Naive B cell (primary cell): ENCODE measurements at regions not wholly inside any gene's neighbourhood (a gene's known extent, or its start where the extent isn't known, plus 50 kb on each side); places are given as distances from the start of the nearest gene placed in this dataset.
A peak's percentile ranks its signal among the peaks of the same experiment; 100 is the strongest.

Source experiments
- ATAC-seq, 2 donors: fragments of 150-1000 bp; cut with Tn5 transposase; 2 replicates each; pipeline ENCODE4 v1.10.0; 2021; ENCODE audit warnings: low read depth in 2 of 2, mild to moderate bottlenecking in 2 of 2, moderate library complexity in 2 of 2
- DNase-seq: peaks from one replicate; pipeline ENCODE4 v3.0.0; 2022
- H3K27ac Mint-ChIP-seq, 6 donors: one replicate each; pipeline ENCODE4 v1.8.0; 2020 to 2022; ENCODE audit warnings: mild to moderate bottlenecking in 6 of 6, mixed read lengths in 6 of 6, moderate library complexity in 5 of 6, inconsistent platforms in 2 of 6
- H3K27me3 Mint-ChIP-seq, 3 donors: one replicate each; pipeline ENCODE4 v1.8.0; 2021 to 2022; ENCODE audit warnings: mixed read lengths in 3 of 3, mild to moderate bottlenecking in 1 of 3
- H3K36me3 Mint-ChIP-seq, 2 donors: one replicate each; pipeline ENCODE4 v1.8.0; 2020 to 2022; ENCODE audit warnings: mixed read lengths in 2 of 2, inconsistent platforms in 1 of 2, mild to moderate bottlenecking in 1 of 2
- H3K4me1 Mint-ChIP-seq, 3 donors: one replicate each; pipeline ENCODE4 v1.8.0; 2020 to 2022; ENCODE audit warnings: mixed read lengths in 3 of 3, inconsistent platforms in 1 of 3, mild to moderate bottlenecking in 1 of 3, moderate library complexity in 1 of 3
- H3K4me3 Mint-ChIP-seq, 8 donors: one replicate each; pipeline ENCODE4 v1.8.0; 2020 to 2022; ENCODE audit warnings: mild to moderate bottlenecking in 8 of 8, mixed read lengths in 8 of 8, moderate library complexity in 8 of 8, inconsistent platforms in 2 of 8
- H3K9me3 Mint-ChIP-seq, 7 donors: one replicate each; pipeline ENCODE4 v1.8.0; 2020 to 2022; ENCODE audit warnings: mixed read lengths in 7 of 7, mild to moderate bottlenecking in 5 of 7, inconsistent platforms in 2 of 7, moderate library complexity in 1 of 7

GRCh38 chr13:109595471-109595870 lies 190.9 kb downstream of the IRS2 start:
- Mint-ChIP-seq H3K27ac (no peak overlapping the region), H3K36me3 (no peaks in the 10 kb centered on the region), H3K4me3 (no peak overlapping the region), H3K9me3 (no peaks in the 10 kb centered on the region), H3K4me1 (no peaks in the 10 kb centered on the region), H3K27me3 (peaks cover 0 to 8% (median 0%) of the 10 kb centered on the region in 3 donors)
- ATAC-seq (no peak), DNase-seq (no peak)

- ATAC-seq (no peak), DNase-seq (no peak)
- H3K4me3 Mint-ChIP-seq: no peak overlapping the region
- H3K36me3 Mint-ChIP-seq: no peaks in the 10 kb centered on the region
- no peak overlapping the region for H3K27ac Mint-ChIP-seq
- peaks cover 0 to 1% (median 0%) of the 10 kb centered on the region in 7 donors for H3K9me3 Mint-ChIP-seq
- peaks cover 0 to 7% (median 6%) of the 10 kb centered on the region in 3 donors for H3K27me3 Mint-ChIP-seq
- H3K4me1 Mint-ChIP-seq: no peaks in the 10 kb centered on the region
Measured at GRCh38 chr13:109593230-109593629, 193.2 kb downstream of the IRS2 start.

GRCh38 chr13:109592770-109593169 lies 193.6 kb downstream of the IRS2 start:
- H3K36me3 Mint-ChIP-seq: no peaks in the 10 kb centered on the region
- DNase-seq (no peak), ATAC-seq (no peak)
- no peak overlapping the region for H3K4me3 Mint-ChIP-seq
- H3K27me3 Mint-ChIP-seq: peaks cover 0 to 6% (median 2%) of the 10 kb centered on the region in 3 donors
- H3K9me3 Mint-ChIP-seq: peaks cover 0 to 1% (median 0%) of the 10 kb centered on the region in 7 donors
- H3K27ac Mint-ChIP-seq: no peak overlapping the region
- no peaks in the 10 kb centered on the region for H3K4me1 Mint-ChIP-seq

GRCh38 chr13:109587689-109588088 lies 198.7 kb downstream of the IRS2 start:
- H3K4me3 Mint-ChIP-seq: no peak overlapping the region
- no peak for ATAC-seq
- H3K27me3 Mint-ChIP-seq: peaks cover 8 to 32% (median 12%) of the 10 kb centered on the region in 3 donors
- no peak overlapping the region for H3K27ac Mint-ChIP-seq
- no peaks in the 10 kb centered on the region for H3K4me1 Mint-ChIP-seq
- no peaks in the 10 kb centered on the region for H3K36me3 Mint-ChIP-seq
- no peak for DNase-seq
- peaks cover 0 to 1% (median 0%) of the 10 kb centered on the region in 7 donors for H3K9me3 Mint-ChIP-seq

GRCh38 chr13:109586509-109587346 lies 199.7 kb downstream of the IRS2 start:
- Mint-ChIP-seq H3K27me3 (peaks cover 8 to 37% (median 18%) of the 10 kb centered on the region in 3 donors), H3K36me3 (no peaks in the 10 kb centered on the region), H3K9me3 (peaks cover 0 to 1% (median 0%) of the 10 kb centered on the region in 7 donors), H3K4me1 (no peaks in the 10 kb centered on the region), H3K4me3 (no peak overlapping the region), H3K27ac (no peak overlapping the region)
- no peak for ATAC-seq
- no peak for DNase-seq

- ATAC-seq: no peak
- Mint-ChIP-seq H3K27me3 (peaks cover 8 to 45% (median 18%) of the 10 kb centered on the region in 3 donors), H3K9me3 (no peaks in the 10 kb centered on the region), H3K4me3 (no peak overlapping the region), H3K27ac (no peak overlapping the region), H3K4me1 (no peaks in the 10 kb centered on the region), H3K36me3 (no peaks in the 10 kb centered on the region)
- no peak for DNase-seq
Measured at GRCh38 chr13:109584844-109585361, 201.5 kb downstream of the IRS2 start.

GRCh38 chr13:109577191-109577700 lies 209.1 kb downstream of the IRS2 start:
- no peaks in the 10 kb centered on the region for H3K36me3 Mint-ChIP-seq
- H3K9me3 Mint-ChIP-seq: no peaks in the 10 kb centered on the region
- H3K27ac Mint-ChIP-seq: no peak overlapping the region
- DNase-seq (no peak), ATAC-seq (no peak)
- H3K4me3 Mint-ChIP-seq: no peak overlapping the region
- H3K27me3 Mint-ChIP-seq: peaks cover 0 to 8% (median 2%) of the 10 kb centered on the region in 3 donors
- H3K4me1 Mint-ChIP-seq: no peaks in the 10 kb centered on the region

GRCh38 chr13:109576331-109576813 lies 210.0 kb downstream of the IRS2 start:
- Mint-ChIP-seq H3K9me3 (no peaks in the 10 kb centered on the region), H3K27ac (peak overlapping the region in 1 of 6 donors; percentile 30), H3K36me3 (no peaks in the 10 kb centered on the region), H3K4me3 (no peak overlapping the region), H3K27me3 (peaks cover 0 to 5% (median 0%) of the 10 kb centered on the region in 3 donors), H3K4me1 (no peaks in the 10 kb centered on the region)
- DNase-seq (no peak), ATAC-seq (no peak)

GRCh38 chr13:109575821-109576220 lies 210.6 kb downstream of the IRS2 start:
- H3K4me3 Mint-ChIP-seq: no peak overlapping the region
- H3K4me1 Mint-ChIP-seq: peaks cover 1 to 3% (median 2%) of the 10 kb centered on the region in 3 donors
- H3K9me3 Mint-ChIP-seq: no peaks in the 10 kb centered on the region
- H3K27me3 Mint-ChIP-seq: no peaks in the 10 kb centered on the region
- no peak for ATAC-seq
- H3K36me3 Mint-ChIP-seq: no peaks in the 10 kb centered on the region
- no peak for DNase-seq
- no peak overlapping the region for H3K27ac Mint-ChIP-seq

GRCh38 chr13:109572389-109572788 lies 214.0 kb downstream of the IRS2 start:
- peaks cover 3 to 11% (median 5%) of the 10 kb centered on the region in 3 donors for H3K4me1 Mint-ChIP-seq
- H3K27me3 Mint-ChIP-seq: no peaks in the 10 kb centered on the region
- no peak overlapping the region for H3K4me3 Mint-ChIP-seq
- H3K9me3 Mint-ChIP-seq: no peaks in the 10 kb centered on the region
- no peaks in the 10 kb centered on the region for H3K36me3 Mint-ChIP-seq
- H3K27ac Mint-ChIP-seq: no peak overlapping the region
- DNase-seq: no peak
- no peak for ATAC-seq

GRCh38 chr13:109569958-109570711 lies 216.2 kb downstream of the IRS2 start:
- H3K9me3 Mint-ChIP-seq: peaks cover 0 to 3% (median 0%) of the 10 kb centered on the region in 7 donors
- H3K27ac Mint-ChIP-seq: peak overlapping the region in 2 of 6 donors; percentile 12 to 25
- H3K4me3 Mint-ChIP-seq: peak overlapping the region in 2 of 8 donors; percentile 26 to 59

GRCh38 chr13:109568339-109568818 lies 218.0 kb downstream of the IRS2 start:
- H3K4me3 Mint-ChIP-seq: no peak overlapping the region
- H3K4me1 Mint-ChIP-seq: peaks cover 3 to 11% (median 5%) of the 10 kb centered on the region in 3 donors
- H3K27me3 Mint-ChIP-seq: no peaks in the 10 kb centered on the region
- DNase-seq (no peak), ATAC-seq (no peak)
- H3K36me3 Mint-ChIP-seq: no peaks in the 10 kb centered on the region
- peaks cover 0 to 3% (median 0%) of the 10 kb centered on the region in 7 donors for H3K9me3 Mint-ChIP-seq
- no peak overlapping the region for H3K27ac Mint-ChIP-seq

More at GRCh38 chr13:109569958-109570711, 216.2 kb downstream of the IRS2 start:
- DNase-seq: no peak
- Mint-ChIP-seq H3K4me1 (peaks cover 3 to 11% (median 5%) of the 10 kb centered on the region in 3 donors), H3K36me3 (no peaks in the 10 kb centered on the region), H3K27me3 (no peaks in the 10 kb centered on the region)
- peak; percentile 38 to 50 for ATAC-seq

- no peaks in the 10 kb centered on the region for H3K27me3 Mint-ChIP-seq
- DNase-seq: no peak
- no peak overlapping the region for H3K27ac Mint-ChIP-seq
- no peak for ATAC-seq
- H3K4me1 Mint-ChIP-seq: peaks cover 3 to 11% (median 5%) of the 10 kb centered on the region in 3 donors
- H3K36me3 Mint-ChIP-seq: no peaks in the 10 kb centered on the region
- peaks cover 0 to 3% (median 0%) of the 10 kb centered on the region in 7 donors for H3K9me3 Mint-ChIP-seq
- no peak overlapping the region for H3K4me3 Mint-ChIP-seq
Measured at GRCh38 chr13:109567315-109567714, 219.1 kb downstream of the IRS2 start.
